Heart left ventricle (tissue), 13 donors: ENCODE measurements at regions not wholly inside any gene's neighbourhood (a gene's known extent, or its start where the extent isn't known, plus 50 kb on each side); places are given as distances from the start of the nearest gene placed in this dataset.

Source experiments
- CTCF ChIP-seq, 12 donors: fragments of 200-600 bp; sonication (generic) in 4 of 12; IDR thresholded peaks; one replicate each; pipeline versions ENCODE4 v1.5.0 to v1.8.0; 2018 to 2022; ENCODE audit warnings: antibody characterized with exemption in 12 of 12, mild to moderate bottlenecking in 5 of 12
- POLR2A ChIP-seq, 2 donors: fragments of 450-650 bp; IDR thresholded peaks; one replicate each; pipeline ENCODE4 v1.6.1; 2017; ENCODE audit warnings: antibody characterized with exemption in 2 of 2, mild to moderate bottlenecking in 2 of 2, moderate library complexity in 2 of 2
- donor health status: ischemic (EF 13 %, LVEDD 7.1; RV severe dilation, severe dysfunction).
- donor health status: DM: no; HTN: yes; CAD: no.
- donor health status: DM: no; HTN: no; CAD: no.
- donor health status: ischemic (EF 25% LVEDD 6.9; RV normal size, moderate dysfunction).
- donor health status: ischemic (EF 25% LVEDD 5.7; RV mildly dilated, moderate dysfunction).
- donor health status: ischemic (EF 35%, LVEDD 5.7; RV mildly dilated, moderate dysfunction).
- donor health status: nonischemic (EF 11% LVEDD 7.7; RV severe dilation, severe dysfunction).
- donor health status: DM: yes; HTN: yes; CAD: no.
- donor health status: PGD.
- donor health status: ischemic (EF 29% LVEDD 5.4; RV normal size, mild dysfunction).
- donor health status: nonischemic (EF 23%, LVEDD 6.1; RV moderate dilation, normal function).

DNA sequence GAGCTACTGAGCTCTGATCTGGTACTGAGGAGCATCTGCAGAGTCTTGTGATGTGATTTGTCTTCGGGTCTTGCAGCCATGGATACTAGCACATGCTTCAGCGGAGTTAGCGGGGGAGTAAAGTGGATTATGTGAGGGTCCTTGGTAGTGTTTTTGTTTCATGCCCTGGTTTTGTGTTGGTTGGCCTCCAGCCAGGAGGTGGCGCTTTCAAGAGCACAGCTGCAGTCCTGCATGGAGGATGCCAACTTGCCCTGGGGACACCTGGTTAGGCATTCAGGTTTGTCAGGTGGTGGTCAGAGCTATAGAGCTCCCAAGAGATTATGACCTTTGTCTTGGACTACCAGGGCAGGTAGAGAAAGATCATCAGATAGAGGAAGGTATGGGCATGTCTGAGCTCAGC, 185.8 kb upstream of the CDH6 start:
- TF ChIP-seq CTCF (IDR thresholded peaks at IDR 0.05), result no peak
- no peak for TF ChIP-seq POLR2A (IDR thresholded peaks at IDR 0.05)
